WTC11 (cell line): ENCODE measurements at regions not wholly inside any gene's neighbourhood (a gene's known extent, or its start where the extent isn't known, plus 50 kb on each side); places are given as distances from the start of the nearest gene placed in this dataset.

Experiments
- ATAC-seq: fragments of 200-7000 bp; cut with Tn5 transposase; 2 replicates; pipeline ENCODE4 v1.10.0; 2021; ENCODE audit warnings: mild to moderate bottlenecking, moderate library complexity
- CTCF ChIA-PET: fragments of 300-600 bp; sonication (Branson Sonifier 250); formaldehyde crosslinking; loops from one replicate; lab custom pipeline; 2021; ENCODE audit warnings: antibody characterized with exemption; lab: Charles Lee
- POLR2A ChIA-PET: fragments of 350-600 bp; sonication (Branson Sonifier 250); formaldehyde crosslinking; loops from one replicate; lab custom pipeline; 2021; ENCODE audit warnings: antibody characterized with exemption; lab: Charles Lee
- DNase-seq: peaks from one replicate; pipeline ENCODE4 v3.0.0; 2021; ENCODE audit warnings: low spot score
- H3K27ac Mint-ChIP-seq: 2 replicates; pipeline ENCODE4 v1.8.0; 2021; ENCODE audit warnings: mixed read lengths
- H3K27me3 Mint-ChIP-seq: 2 replicates; pipeline ENCODE4 v1.8.0; 2021; ENCODE audit warnings: low read depth, mild to moderate bottlenecking, moderate library complexity, mixed read lengths
- H3K36me3 Mint-ChIP-seq: 2 replicates; pipeline ENCODE4 v1.8.0; 2021; ENCODE audit warnings: mixed read lengths
- H3K4me1 Mint-ChIP-seq: 2 replicates; pipeline ENCODE4 v1.8.0; 2022; ENCODE audit warnings: mixed read lengths
- H3K4me3 Mint-ChIP-seq: 2 replicates; pipeline ENCODE4 v1.8.0; 2021; ENCODE audit warnings: mild to moderate bottlenecking, moderate library complexity, mixed read lengths
- H3K9me3 Mint-ChIP-seq: 2 replicates; pipeline ENCODE4 v1.8.0; 2021; ENCODE audit warnings: mixed read lengths
- ATF1 ChIP-seq: sonication (generic); formaldehyde crosslinking; IDR thresholded peaks from 2 replicates; pipeline ENCODE4 v1.8.1; 2023; ENCODE audit warnings: mild to moderate bottlenecking, moderate library complexity, missing genetic modification reagents
- ATF2 ChIP-seq: sonication (generic); formaldehyde crosslinking; IDR thresholded peaks from 2 replicates; pipeline ENCODE4 v1.8.1; 2022; ENCODE audit warnings: low read depth, missing genetic modification reagents, borderline replicate concordance
- ATF3 ChIP-seq: sonication (generic); formaldehyde crosslinking; conservative IDR thresholded peaks from 2 replicates; pipeline ENCODE4 v1.8.1; 2022; ENCODE audit warnings: mild to moderate bottlenecking, missing genetic modification reagents
- E2F4 ChIP-seq: sonication (generic); formaldehyde crosslinking; IDR thresholded peaks from 2 replicates; pipeline ENCODE4 v1.8.1; 2022; ENCODE audit warnings: low read depth, mild to moderate bottlenecking, moderate library complexity, missing genetic modification reagents, borderline replicate concordance
- ELF4 ChIP-seq: sonication (generic); formaldehyde crosslinking; IDR thresholded peaks from 2 replicates; pipeline ENCODE4 v1.8.1; 2022; ENCODE audit warnings: low read depth, mild to moderate bottlenecking, moderate library complexity, missing genetic modification reagents
- GABPB1 ChIP-seq: sonication (generic); formaldehyde crosslinking; IDR thresholded peaks from 2 replicates; pipeline ENCODE4 v1.8.1; 2023; ENCODE audit warnings: mild to moderate bottlenecking, missing genetic modification reagents
- JAZF1 ChIP-seq: fragments of 250-450 bp; sonication (Bioruptor Pico); IDR thresholded peaks from 2 replicates; pipeline ENCODE4 v1.9.0; 2021; ENCODE audit warnings: moderate library complexity, mild to moderate bottlenecking, inconsistent platforms
- KAT7 ChIP-seq: sonication (generic); formaldehyde crosslinking; IDR thresholded peaks from 2 replicates; pipeline ENCODE4 v1.8.1; 2023; ENCODE audit warnings: missing genetic modification reagents, mild to moderate bottlenecking, borderline replicate concordance
- NR2C2 ChIP-seq: sonication (generic); formaldehyde crosslinking; IDR thresholded peaks from 2 replicates; pipeline ENCODE4 v1.8.0; 2022; ENCODE audit warnings: mild to moderate bottlenecking, missing genetic modification reagents
- RORB ChIP-seq: fragments of 250-450 bp; sonication (Bioruptor Pico); IDR thresholded peaks from 2 replicates; pipeline ENCODE4 v1.9.0; 2021; ENCODE audit warnings: mild to moderate bottlenecking
- SMAD3 ChIP-seq: sonication (generic); formaldehyde crosslinking; IDR thresholded peaks from 2 replicates; pipeline ENCODE4 v1.8.0; 2022; ENCODE audit warnings: missing genetic modification reagents, mild to moderate bottlenecking, borderline replicate concordance
- TEAD4 ChIP-seq: sonication (generic); formaldehyde crosslinking; IDR thresholded peaks from 2 replicates; pipeline ENCODE4 v1.8.0; 2022; ENCODE audit warnings: mild to moderate bottlenecking, missing genetic modification reagents
- ZNF317 ChIP-seq: sonication (generic); formaldehyde crosslinking; IDR thresholded peaks from 2 replicates; pipeline ENCODE4 v1.8.1; 2023; ENCODE audit warnings: low read depth, mild to moderate bottlenecking, moderate library complexity, missing genetic modification reagents, borderline replicate concordance
- ZNF416 ChIP-seq: fragments of 250-450 bp; sonication (Bioruptor Pico); IDR thresholded peaks from 2 replicates; pipeline ENCODE4 v1.9.0; 2021; ENCODE audit warnings: mild to moderate bottlenecking, inconsistent platforms
- ZNF425 ChIP-seq: fragments of 250-450 bp; sonication (Bioruptor Pico); conservative IDR thresholded peaks from 2 replicates; pipeline ENCODE4 v1.9.0; 2021; ENCODE audit warnings: mild to moderate bottlenecking
- TF ChIP-seq, protein P1 (sequence below): fragments of 250-450 bp; sonication (Bioruptor Pico); IDR thresholded peaks from 2 replicates; pipeline ENCODE4 v2.1.2; 2022; ENCODE audit warnings: mild to moderate bottlenecking, moderate library complexity
- TF ChIP-seq, protein P2 (sequence below): sonication (generic); formaldehyde crosslinking; IDR thresholded peaks from 2 replicates; pipeline ENCODE4 v1.8.0; 2023; ENCODE audit warnings: missing genetic modification reagents, mild to moderate bottlenecking, borderline replicate concordance
- TF ChIP-seq, protein P3 (sequence below): sonication (generic); formaldehyde crosslinking; IDR thresholded peaks from 2 replicates; pipeline ENCODE4 v1.8.1; 2023; ENCODE audit warnings: mild to moderate bottlenecking, missing genetic modification reagents, moderate library complexity
- TF ChIP-seq, protein P4 (sequence below): sonication (generic); formaldehyde crosslinking; conservative IDR thresholded peaks from 2 replicates; pipeline ENCODE4 v1.8.1; 2023; ENCODE audit warnings: mild to moderate bottlenecking, low read depth, missing genetic modification reagents, moderate library complexity
- TF ChIP-seq, protein P5 (sequence below): sonication (generic); formaldehyde crosslinking; IDR thresholded peaks from 2 replicates; pipeline ENCODE4 v1.8.0; 2022; ENCODE audit warnings: mild to moderate bottlenecking, missing genetic modification reagents

GRCh38 chr18:11258039-11258610 is 108.8 kb upstream of the PIEZO2 start:
- no peaks in the 10 kb centered on the region for H3K27me3 Mint-ChIP-seq
- POLR2A ChIA-PET, result no interaction called here
- TF ChIP-seq ZNF317 (no peak), ELF4 (CRISPR knock-in tag) (no peak), RORB (CRISPR knock-in tag) (no peak), ATF3 (CRISPR knock-in tag) (no peak), SMAD3 (CRISPR knock-in tag) (no peak), ATF2 (CRISPR knock-in tag) (no peak)
- TF ChIP-seq, protein P1, sequence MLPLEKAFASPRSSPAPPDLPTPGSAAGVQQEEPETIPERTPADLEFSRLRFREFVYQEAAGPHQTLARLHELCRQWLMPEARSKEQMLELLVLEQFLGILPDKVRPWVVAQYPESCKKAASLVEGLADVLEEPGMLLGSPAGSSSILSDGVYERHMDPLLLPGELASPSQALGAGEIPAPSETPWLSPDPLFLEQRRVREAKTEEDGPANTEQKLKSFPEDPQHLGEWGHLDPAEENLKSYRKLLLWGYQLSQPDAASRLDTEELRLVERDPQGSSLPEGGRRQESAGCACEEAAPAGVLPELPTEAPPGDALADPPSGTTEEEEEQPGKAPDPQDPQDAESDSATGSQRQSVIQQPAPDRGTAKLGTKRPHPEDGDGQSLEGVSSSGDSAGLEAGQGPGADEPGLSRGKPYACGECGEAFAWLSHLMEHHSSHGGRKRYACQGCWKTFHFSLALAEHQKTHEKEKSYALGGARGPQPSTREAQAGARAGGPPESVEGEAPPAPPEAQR, result no peak
- TF ChIP-seq, protein P2, sequence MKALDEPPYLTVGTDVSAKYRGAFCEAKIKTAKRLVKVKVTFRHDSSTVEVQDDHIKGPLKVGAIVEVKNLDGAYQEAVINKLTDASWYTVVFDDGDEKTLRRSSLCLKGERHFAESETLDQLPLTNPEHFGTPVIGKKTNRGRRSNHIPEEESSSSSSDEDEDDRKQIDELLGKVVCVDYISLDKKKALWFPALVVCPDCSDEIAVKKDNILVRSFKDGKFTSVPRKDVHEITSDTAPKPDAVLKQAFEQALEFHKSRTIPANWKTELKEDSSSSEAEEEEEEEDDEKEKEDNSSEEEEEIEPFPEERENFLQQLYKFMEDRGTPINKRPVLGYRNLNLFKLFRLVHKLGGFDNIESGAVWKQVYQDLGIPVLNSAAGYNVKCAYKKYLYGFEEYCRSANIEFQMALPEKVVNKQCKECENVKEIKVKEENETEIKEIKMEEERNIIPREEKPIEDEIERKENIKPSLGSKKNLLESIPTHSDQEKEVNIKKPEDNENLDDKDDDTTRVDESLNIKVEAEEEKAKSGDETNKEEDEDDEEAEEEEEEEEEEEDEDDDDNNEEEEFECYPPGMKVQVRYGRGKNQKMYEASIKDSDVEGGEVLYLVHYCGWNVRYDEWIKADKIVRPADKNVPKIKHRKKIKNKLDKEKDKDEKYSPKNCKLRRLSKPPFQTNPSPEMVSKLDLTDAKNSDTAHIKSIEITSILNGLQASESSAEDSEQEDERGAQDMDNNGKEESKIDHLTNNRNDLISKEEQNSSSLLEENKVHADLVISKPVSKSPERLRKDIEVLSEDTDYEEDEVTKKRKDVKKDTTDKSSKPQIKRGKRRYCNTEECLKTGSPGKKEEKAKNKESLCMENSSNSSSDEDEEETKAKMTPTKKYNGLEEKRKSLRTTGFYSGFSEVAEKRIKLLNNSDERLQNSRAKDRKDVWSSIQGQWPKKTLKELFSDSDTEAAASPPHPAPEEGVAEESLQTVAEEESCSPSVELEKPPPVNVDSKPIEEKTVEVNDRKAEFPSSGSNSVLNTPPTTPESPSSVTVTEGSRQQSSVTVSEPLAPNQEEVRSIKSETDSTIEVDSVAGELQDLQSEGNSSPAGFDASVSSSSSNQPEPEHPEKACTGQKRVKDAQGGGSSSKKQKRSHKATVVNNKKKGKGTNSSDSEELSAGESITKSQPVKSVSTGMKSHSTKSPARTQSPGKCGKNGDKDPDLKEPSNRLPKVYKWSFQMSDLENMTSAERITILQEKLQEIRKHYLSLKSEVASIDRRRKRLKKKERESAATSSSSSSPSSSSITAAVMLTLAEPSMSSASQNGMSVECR (CRISPR knock-in tag), result no peak
- ATAC-seq (no peak), DNase-seq (no peak)
- H3K4me1 Mint-ChIP-seq, result peaks cover 33% of the 10 kb centered on the region
- peaks cover 6% of the 10 kb centered on the region; the same call in 1 of the 2 replicates for H3K36me3 Mint-ChIP-seq
- H3K27ac Mint-ChIP-seq, result no peak overlapping the region
- peaks cover 9% of the 10 kb centered on the region; the same call in 1 of the 2 replicates for H3K9me3 Mint-ChIP-seq
- no peak overlapping the region for H3K4me3 Mint-ChIP-seq
- CTCF ChIA-PET, result no interaction called here

DNA sequence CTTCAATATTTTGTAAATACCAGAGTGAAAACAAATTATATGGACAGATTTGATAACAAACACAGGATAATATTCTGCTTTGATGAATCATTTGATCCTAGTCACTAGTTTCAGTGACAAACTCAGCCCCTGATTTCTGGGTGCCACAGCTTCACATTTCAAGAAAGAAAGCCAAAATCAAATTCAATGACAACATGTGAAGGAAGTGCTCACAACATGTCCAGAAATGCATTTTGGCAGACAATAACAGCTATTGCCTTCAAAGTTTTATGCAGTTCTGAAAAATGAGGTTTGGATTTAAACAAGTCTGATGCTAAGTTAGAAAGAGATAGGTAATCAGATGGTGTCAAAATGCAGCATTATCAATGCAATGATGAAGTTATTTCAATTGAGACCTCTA is 106.9 kb upstream of the PIEZO2 start:
- ATAC-seq (no peak), DNase-seq (no peak)
- Mint-ChIP-seq H3K4me1 (peaks cover 26% of the 10 kb centered on the region), H3K4me3 (no peak overlapping the region), H3K27me3 (no peaks in the 10 kb centered on the region), H3K36me3 (no peaks in the 10 kb centered on the region), H3K27ac (no peak overlapping the region), H3K9me3 (no peaks in the 10 kb centered on the region)
- ChIA-PET POLR2A (no interaction called here), CTCF (no interaction called here)
- TF ChIP-seq, protein P3, sequence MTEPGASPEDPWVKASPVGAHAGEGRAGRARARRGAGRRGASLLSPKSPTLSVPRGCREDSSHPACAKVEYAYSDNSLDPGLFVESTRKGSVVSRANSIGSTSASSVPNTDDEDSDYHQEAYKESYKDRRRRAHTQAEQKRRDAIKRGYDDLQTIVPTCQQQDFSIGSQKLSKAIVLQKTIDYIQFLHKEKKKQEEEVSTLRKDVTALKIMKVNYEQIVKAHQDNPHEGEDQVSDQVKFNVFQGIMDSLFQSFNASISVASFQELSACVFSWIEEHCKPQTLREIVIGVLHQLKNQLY (CRISPR knock-in tag), result no peak
- no peak for TF ChIP-seq ATF1
- TF ChIP-seq JAZF1 (CRISPR knock-in tag), result no peak
- TF ChIP-seq KAT7 (CRISPR knock-in tag), result no peak
- no peak for TF ChIP-seq SMAD3 (CRISPR knock-in tag)
- TF ChIP-seq, protein P4, sequence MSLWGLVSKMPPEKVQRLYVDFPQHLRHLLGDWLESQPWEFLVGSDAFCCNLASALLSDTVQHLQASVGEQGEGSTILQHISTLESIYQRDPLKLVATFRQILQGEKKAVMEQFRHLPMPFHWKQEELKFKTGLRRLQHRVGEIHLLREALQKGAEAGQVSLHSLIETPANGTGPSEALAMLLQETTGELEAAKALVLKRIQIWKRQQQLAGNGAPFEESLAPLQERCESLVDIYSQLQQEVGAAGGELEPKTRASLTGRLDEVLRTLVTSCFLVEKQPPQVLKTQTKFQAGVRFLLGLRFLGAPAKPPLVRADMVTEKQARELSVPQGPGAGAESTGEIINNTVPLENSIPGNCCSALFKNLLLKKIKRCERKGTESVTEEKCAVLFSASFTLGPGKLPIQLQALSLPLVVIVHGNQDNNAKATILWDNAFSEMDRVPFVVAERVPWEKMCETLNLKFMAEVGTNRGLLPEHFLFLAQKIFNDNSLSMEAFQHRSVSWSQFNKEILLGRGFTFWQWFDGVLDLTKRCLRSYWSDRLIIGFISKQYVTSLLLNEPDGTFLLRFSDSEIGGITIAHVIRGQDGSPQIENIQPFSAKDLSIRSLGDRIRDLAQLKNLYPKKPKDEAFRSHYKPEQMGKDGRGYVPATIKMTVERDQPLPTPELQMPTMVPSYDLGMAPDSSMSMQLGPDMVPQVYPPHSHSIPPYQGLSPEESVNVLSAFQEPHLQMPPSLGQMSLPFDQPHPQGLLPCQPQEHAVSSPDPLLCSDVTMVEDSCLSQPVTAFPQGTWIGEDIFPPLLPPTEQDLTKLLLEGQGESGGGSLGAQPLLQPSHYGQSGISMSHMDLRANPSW (CRISPR knock-in tag), result no peak
- no peak for TF ChIP-seq NR2C2 (CRISPR knock-in tag)
- TF ChIP-seq, protein P5, sequence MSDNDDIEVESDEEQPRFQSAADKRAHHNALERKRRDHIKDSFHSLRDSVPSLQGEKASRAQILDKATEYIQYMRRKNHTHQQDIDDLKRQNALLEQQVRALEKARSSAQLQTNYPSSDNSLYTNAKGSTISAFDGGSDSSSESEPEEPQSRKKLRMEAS (CRISPR knock-in tag), result no peak
- no peak for TF ChIP-seq E2F4 (CRISPR knock-in tag)
- no peak for TF ChIP-seq GABPB1 (CRISPR knock-in tag)
- TF ChIP-seq TEAD4, result no peak
- no peak for TF ChIP-seq ZNF416
- no peak for TF ChIP-seq ZNF425 (CRISPR knock-in tag)
